ENCODE measurements at regions not wholly inside any gene's neighbourhood (a gene's known extent, or its start where the extent isn't known, plus 50 kb on each side); places are given as distances from the start of the nearest gene placed in this dataset.
A peak's percentile ranks its signal among the peaks of the same experiment; 100 is the strongest.

DNA sequence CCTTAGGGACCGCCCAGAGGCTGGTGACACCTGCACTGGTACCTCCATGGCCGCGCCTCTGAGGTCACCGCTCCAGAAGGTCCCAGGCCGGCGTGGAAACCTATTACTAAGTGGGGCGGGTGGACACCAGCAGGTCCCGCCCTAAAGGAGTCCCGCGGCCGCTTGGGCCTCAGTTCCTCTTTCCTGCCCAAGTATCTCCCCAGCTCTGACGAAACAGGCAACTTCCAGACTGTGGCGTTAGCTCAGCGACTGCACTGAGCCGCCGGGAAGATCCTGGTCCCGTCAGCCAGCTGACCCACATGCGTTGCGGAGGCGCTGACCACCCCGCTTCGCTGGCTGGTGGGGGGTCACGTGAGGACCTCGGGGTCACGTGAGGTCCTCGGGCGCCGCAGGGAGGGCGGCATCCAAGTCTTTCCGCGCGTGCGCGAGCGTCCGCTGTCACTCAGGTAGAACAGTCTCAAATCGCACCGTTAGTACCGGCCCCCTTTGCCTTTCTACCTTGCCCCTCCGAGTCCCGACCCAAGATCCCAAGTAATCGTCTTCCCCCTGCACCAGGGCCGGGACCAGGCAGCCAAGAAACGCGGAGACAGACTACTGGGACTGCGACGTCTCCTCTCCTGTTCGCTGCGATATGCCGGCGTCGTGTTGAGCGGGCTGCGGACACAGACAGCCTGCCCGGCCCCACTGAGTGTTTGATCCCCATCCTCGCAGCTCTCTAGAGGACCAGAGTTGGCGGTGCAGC lies 53.7 kb upstream of the KDM4C start:
- DNase-seq (ENCODE audit: low read depth, low spot score), result peak; percentile 55

GRCh38 chr9:6702707-6703106 lies 55.1 kb upstream of the KDM4C start:
- no peak for DNase-seq (ENCODE audit: low read depth, low spot score)

- no peak for DNase-seq (ENCODE audit: low read depth, low spot score)
Measured at GRCh38 chr9:6696178-6696577, 50.6 kb upstream of the GLDC start.

- DNase-seq (ENCODE audit: low read depth, low spot score), result no peak
Measured at GRCh38 chr9:6695121-6695814, 49.7 kb upstream of the GLDC start.

Measured in activated CD4-positive, CD25-positive, alpha-beta regulatory T cell treated with anti-CD3 and anti-CD28 coated beads, Interleukin-2, amount 50 U/mL, for 16 hours (primary cell).